Activated effector memory CD4-positive, alpha-beta T cell treated with anti-CD3 and anti-CD28 coated beads, Interleukin-2, amount 50 U/mL, for 16 hours (primary cell): ENCODE measurements at regions not wholly inside any gene's neighbourhood (a gene's known extent, or its start where the extent isn't known, plus 50 kb on each side); places are given as distances from the start of the nearest gene placed in this dataset.
"Not testable (repeated sequence)": the region's sequence is repeated elsewhere in the genome, so short reads cannot be mapped to it uniquely, and the experiment has no call there.

Experiments used
- DNase-seq: peaks from one replicate; pipeline ENCODE4 v3.0.0-alpha.2; 2020

GRCh38 chr5:128813317-128814070, 151.8 kb upstream of the SLC27A6 start:
- DNase-seq = no peak

GRCh38 chr5:128815201-128815600, 150.1 kb upstream of the SLC27A6 start:
- DNase-seq = no peak

- DNase-seq = no peak
These were observed 139.5 kb upstream of the SLC27A6 start for GRCh38 chr5:128825826-128826225.

- no peak for DNase-seq
These were observed 139.0 kb upstream of the SLC27A6 start for GRCh38 chr5:128826275-128826674.

GRCh38 chr5:128836571-128836970, 128.7 kb upstream of the SLC27A6 start:
- no peak for DNase-seq

- no peak for DNase-seq
These were observed 126.7 kb upstream of the SLC27A6 start for GRCh38 chr5:128838623-128839022.

GRCh38 chr5:128842241-128842640, 123.0 kb upstream of the SLC27A6 start:
- DNase-seq = no peak

GRCh38 chr5:128844354-128844923, 120.8 kb upstream of the SLC27A6 start:
- no peak for DNase-seq

- no peak for DNase-seq
These were observed 115.2 kb upstream of the SLC27A6 start for GRCh38 chr5:128850049-128850448.

- DNase-seq = no peak
These were observed 110.4 kb upstream of the SLC27A6 start for GRCh38 chr5:128854931-128855330.

GRCh38 chr5:128857076-128857677, 108.1 kb upstream of the SLC27A6 start:
- no peak for DNase-seq

- no peak for DNase-seq
These were observed 106.3 kb upstream of the SLC27A6 start for GRCh38 chr5:128858995-128859394.

- not testable (repeated sequence) for DNase-seq
These were observed 104.1 kb upstream of the SLC27A6 start for GRCh38 chr5:128861155-128861554.

- DNase-seq = no peak
These were observed 95.3 kb upstream of the SLC27A6 start for GRCh38 chr5:128869970-128870369.

- no peak for DNase-seq
These were observed 94.9 kb upstream of the SLC27A6 start for GRCh38 chr5:128870373-128870772.

- DNase-seq = no peak
These were observed 94.4 kb upstream of the SLC27A6 start for GRCh38 chr5:128870923-128871322.

GRCh38 chr5:128876569-128877382, 88.5 kb upstream of the SLC27A6 start:
- no peak for DNase-seq

GRCh38 chr5:128877476-128877875, 87.8 kb upstream of the SLC27A6 start:
- no peak for DNase-seq

GRCh38 chr5:128881502-128882018, 83.7 kb upstream of the SLC27A6 start:
- DNase-seq = no peak

GRCh38 chr5:128885649-128886255, 79.5 kb upstream of the SLC27A6 start:
- no peak for DNase-seq

- DNase-seq = no peak
These were observed 70.2 kb upstream of the SLC27A6 start for GRCh38 chr5:128895122-128895521.

GRCh38 chr5:128896675-128897074, 68.6 kb upstream of the SLC27A6 start:
- DNase-seq = no peak

- DNase-seq = no peak
These were observed 61.7 kb upstream of the SLC27A6 start for GRCh38 chr5:128903550-128903949.
